Choroid plexus epithelial cell (primary cell): ENCODE measurements at regions not wholly inside any gene's neighbourhood (a gene's known extent, or its start where the extent isn't known, plus 50 kb on each side); places are given as distances from the start of the nearest gene placed in this dataset.

Experiments
- DNase-seq: peaks from one replicate; pipeline ENCODE4 v3.0.0-alpha.2; 2010; ENCODE audit warnings: low read depth
- H3K4me3 ChIP-seq: 2 replicates; pipeline ENCODE4 v1.5.1; 2011; ENCODE audit warnings: low read depth, mild to moderate bottlenecking, control low read depth, low read length, moderate library complexity
- CTCF ChIP-seq: conservative IDR thresholded peaks from 2 replicates; pipeline ENCODE4 v1.5.1; 2011; ENCODE audit warnings: low read depth, mild to moderate bottlenecking, control low read depth, inconsistent platforms, low read length, moderate library complexity

- H3K4me3 ChIP-seq: no peak overlapping the region
- DNase-seq: no peak
- no peak for TF ChIP-seq CTCF
These were observed 140.9 kb upstream of the IQSEC1 start for GRCh38 chr3:13213911-13214846.

GRCh38 chr3:13213490-13213889 is 140.3 kb upstream of the IQSEC1 start:
- no peak for TF ChIP-seq CTCF
- H3K4me3 ChIP-seq: no peak overlapping the region
- no peak for DNase-seq

GRCh38 chr3:13211605-13212210 is 138.5 kb upstream of the IQSEC1 start:
- no peak overlapping the region for H3K4me3 ChIP-seq
- no peak for TF ChIP-seq CTCF
- DNase-seq: no peak

GRCh38 chr3:13210221-13210975 is 137.2 kb upstream of the IQSEC1 start:
- no peak overlapping the region for H3K4me3 ChIP-seq
- no peak for TF ChIP-seq CTCF
- no peak for DNase-seq

GRCh38 chr3:13209634-13209997 is 136.4 kb upstream of the IQSEC1 start:
- no peak overlapping the region for H3K4me3 ChIP-seq
- DNase-seq: no peak
- no peak for TF ChIP-seq CTCF

- no peak overlapping the region for H3K4me3 ChIP-seq
- no peak for DNase-seq
- TF ChIP-seq CTCF: no peak
These were observed 135.7 kb upstream of the IQSEC1 start for GRCh38 chr3:13208706-13209633.
